Common myeloid progenitor, CD34-positive (primary cell): ENCODE measurements at regions not wholly inside any gene's neighbourhood (a gene's known extent, or its start where the extent isn't known, plus 50 kb on each side); places are given as distances from the start of the nearest gene placed in this dataset.

Source experiments
- CTCF ChIA-PET: fragments of 350-600 bp; sonication (Branson Sonifier 250); formaldehyde crosslinking; loops from one replicate; lab custom pipeline; 2021; ENCODE audit warnings: antibody characterized with exemption; lab: Charles Lee
- POLR2A ChIA-PET: fragments of 350-600 bp; sonication (Branson Sonifier 250); formaldehyde crosslinking; loops from one replicate; lab custom pipeline; 2021; ENCODE audit warnings: antibody characterized with exemption; lab: Charles Lee
- DNase-seq, 3 donors: peaks; one replicate each; pipeline versions ENCODE4 v3.0.0 to v3.0.0-alpha.2; 2013
- H3K27ac ChIP-seq, 2 experiments: 1 replicate in 1 of 2; 2 replicates in 1 of 2; pipeline ENCODE4 v1.7.0; 2013; ENCODE audit warnings: inconsistent platforms in 2 of 2, low read length in 2 of 2, mild to moderate bottlenecking in 2 of 2, low read depth in 1 of 2, moderate library complexity in 1 of 2; ENCODE audit not compliant: severe bottlenecking in 2 of 2, insufficient read depth in 1 of 2, poor library complexity in 1 of 2
- H3K27me3 ChIP-seq, 5 experiments: replicated peaks in 2 of 5; 1 replicate in 3 of 5; 2 replicates in 2 of 5; pipeline versions ENCODE4 v1.6.1 to v1.7.0; 2013; ENCODE audit warnings: low read length in 4 of 5, mild to moderate bottlenecking in 2 of 5, moderate library complexity in 2 of 5, inconsistent platforms in 1 of 5; ENCODE audit not compliant: insufficient read depth in 5 of 5, control insufficient read depth in 4 of 5
- H3K36me3 ChIP-seq, 4 experiments: 1 replicate in 2 of 4; 2 replicates in 2 of 4; pipeline versions ENCODE4 v1.6.1 to v1.7.0; 2013; ENCODE audit warnings: low read length in 3 of 4, control low read depth in 1 of 4, mild to moderate bottlenecking in 1 of 4; ENCODE audit not compliant: control insufficient read depth in 4 of 4, insufficient read depth in 4 of 4
- H3K4me1 ChIP-seq, 4 experiments: 1 replicate in 3 of 4; 2 replicates in 1 of 4; pipeline versions ENCODE4 v1.6.1 to v1.7.1; 2013; ENCODE audit warnings: low read length in 3 of 4, mild to moderate bottlenecking in 3 of 4, control low read depth in 1 of 4, inconsistent platforms in 1 of 4, moderate library complexity in 1 of 4; ENCODE audit not compliant: control insufficient read depth in 4 of 4, insufficient read depth in 4 of 4; ENCODE audit errors: control extremely low read depth in 1 of 4
- H3K4me3 ChIP-seq, 7 experiments: 1 replicate in 4 of 7; 2 replicates in 3 of 7; pipeline versions ENCODE4 v1.5.1 to v1.7.0; 2013; ENCODE audit warnings: mild to moderate bottlenecking in 7 of 7, low read length in 6 of 7, moderate library complexity in 6 of 7, inconsistent platforms in 2 of 7, low read depth in 2 of 7, control low read depth in 1 of 7; ENCODE audit not compliant: insufficient read depth in 4 of 7, control insufficient read depth in 1 of 7; ENCODE audit errors: extremely low read depth in 1 of 7
- H3K9me3 ChIP-seq, 5 experiments: 1 replicate in 4 of 5; 2 replicates in 1 of 5; pipeline versions ENCODE4 v1.6.1 to v1.7.1; 2013; ENCODE audit warnings: low read length in 4 of 5, mild to moderate bottlenecking in 2 of 5, inconsistent platforms in 1 of 5, low read depth in 1 of 5, moderate library complexity in 1 of 5; ENCODE audit not compliant: control insufficient read depth in 4 of 5, insufficient read depth in 2 of 5; ENCODE audit errors: control extremely low read depth in 1 of 5
- WGBS: methylation state at CpG from one replicate; pipeline ENCODE4 v1.1.5; 2013; ENCODE audit not compliant: insufficient coverage; 5-methylcytosine and 5-hydroxymethylcytosine counted together

DNA sequence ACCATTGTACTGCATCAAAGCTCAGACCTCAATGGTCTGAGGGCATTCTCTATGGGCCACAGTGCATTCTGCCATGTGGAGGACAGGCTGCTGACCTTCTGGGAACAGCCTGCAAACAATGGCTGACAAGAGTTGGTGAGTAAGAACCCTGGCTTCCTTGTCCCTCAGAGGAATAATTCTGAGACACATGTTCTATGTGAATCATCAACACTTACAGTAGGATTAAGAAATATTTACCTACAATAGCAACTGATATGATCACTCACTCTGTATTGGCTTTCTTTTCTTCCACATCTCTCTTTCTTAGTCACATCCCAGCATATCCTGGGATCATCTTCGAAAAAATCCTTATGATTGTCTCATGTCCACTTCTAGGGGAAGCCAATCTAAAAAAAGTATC, 306.5 kb upstream of the ITGA1 start:
- CTCF ChIA-PET = no interaction called here
- H3K27me3 ChIP-seq = no peaks in the 10 kb centered on the region
- H3K27ac ChIP-seq = no peak overlapping the region
- no peak for DNase-seq
- no peak overlapping the region for H3K4me3 ChIP-seq
- POLR2A ChIA-PET = no interaction called here
- 100% methylated on average over 1 of the region's 1 CpG for WGBS
- H3K4me1 ChIP-seq = no peaks in the 10 kb centered on the region
- H3K9me3 ChIP-seq = peaks cover 0 to 3% (median 0%) of the 10 kb centered on the region in 5 experiments
- no peaks in the 10 kb centered on the region for H3K36me3 ChIP-seq

DNA sequence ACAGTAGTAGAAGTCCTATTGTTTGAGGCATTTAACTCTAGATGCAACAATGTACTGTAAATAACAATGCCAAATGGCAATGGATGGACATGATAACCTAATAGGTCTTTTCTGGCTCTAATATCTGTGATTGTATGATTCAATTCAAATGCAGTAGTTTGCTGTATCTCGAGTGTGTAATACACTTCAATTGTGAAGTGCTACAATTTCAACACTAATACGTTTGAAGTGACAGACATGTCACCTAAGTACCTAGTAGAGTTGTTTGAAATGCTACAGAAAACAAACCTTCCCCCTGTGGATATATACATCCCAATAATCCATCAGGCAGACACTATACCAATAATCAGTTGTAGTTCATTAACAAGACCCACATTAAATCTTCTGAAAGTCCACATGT, 305.9 kb upstream of the ITGA1 start:
- no CpG with 5 or more reads among the region's 2 CpGs for WGBS
- POLR2A ChIA-PET = no interaction called here

DNA sequence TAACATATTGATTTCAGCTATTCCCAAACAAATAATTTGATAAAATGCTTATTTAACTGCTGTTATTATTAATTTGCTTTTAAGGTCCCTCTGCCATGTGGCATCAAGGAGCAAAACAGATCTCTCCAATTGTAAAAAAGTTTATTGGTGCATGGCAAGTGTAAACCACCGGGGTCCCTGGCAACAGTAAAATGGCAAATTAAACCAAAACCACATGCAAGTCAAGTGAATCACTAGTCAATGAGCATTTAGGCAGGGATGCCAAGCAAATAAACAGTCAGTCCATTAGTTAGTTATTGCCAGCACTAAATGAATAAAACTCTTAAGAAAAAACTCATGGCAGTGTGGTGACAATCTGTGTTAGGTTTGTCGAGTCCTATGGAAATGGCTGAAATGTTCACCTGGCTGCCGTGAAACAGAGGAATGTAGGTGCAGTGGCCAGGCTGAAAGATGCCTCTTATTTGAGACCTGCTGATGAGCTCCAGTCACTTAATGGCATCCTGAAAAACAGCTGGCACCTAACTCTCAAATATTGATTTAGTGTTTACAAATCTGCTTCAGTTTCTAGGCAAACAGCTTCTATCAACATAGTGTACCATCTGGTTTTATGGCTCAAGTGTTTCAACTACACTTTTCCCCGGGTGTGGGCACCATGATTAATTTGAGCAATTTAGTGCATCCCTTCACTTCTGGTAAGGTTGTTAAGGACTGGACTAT, 296.5 kb upstream of the ITGA1 start:
- WGBS = 100% methylated on average over 3 of the region's 4 CpGs
- ChIA-PET POLR2A (no interaction called here), CTCF (no interaction called here)
- no peaks in the 10 kb centered on the region for H3K4me1 ChIP-seq
- H3K27ac ChIP-seq = no peak overlapping the region
- H3K9me3 ChIP-seq = no peaks in the 10 kb centered on the region
- H3K4me3 ChIP-seq = no peak overlapping the region
- H3K27me3 ChIP-seq = no peaks in the 10 kb centered on the region
- DNase-seq = no peak
- H3K36me3 ChIP-seq = no peaks in the 10 kb centered on the region

More for the DNA sequence above, 305.9 kb upstream of the ITGA1 start:
- no peaks in the 10 kb centered on the region for H3K27me3 ChIP-seq
- no peaks in the 10 kb centered on the region for H3K4me1 ChIP-seq
- CTCF ChIA-PET = no interaction called here
- H3K27ac ChIP-seq = no peak overlapping the region
- no peak overlapping the region for H3K4me3 ChIP-seq
- peaks cover 0 to 3% (median 0%) of the 10 kb centered on the region in 5 experiments for H3K9me3 ChIP-seq
- DNase-seq = no peak
- H3K36me3 ChIP-seq = no peaks in the 10 kb centered on the region

DNA sequence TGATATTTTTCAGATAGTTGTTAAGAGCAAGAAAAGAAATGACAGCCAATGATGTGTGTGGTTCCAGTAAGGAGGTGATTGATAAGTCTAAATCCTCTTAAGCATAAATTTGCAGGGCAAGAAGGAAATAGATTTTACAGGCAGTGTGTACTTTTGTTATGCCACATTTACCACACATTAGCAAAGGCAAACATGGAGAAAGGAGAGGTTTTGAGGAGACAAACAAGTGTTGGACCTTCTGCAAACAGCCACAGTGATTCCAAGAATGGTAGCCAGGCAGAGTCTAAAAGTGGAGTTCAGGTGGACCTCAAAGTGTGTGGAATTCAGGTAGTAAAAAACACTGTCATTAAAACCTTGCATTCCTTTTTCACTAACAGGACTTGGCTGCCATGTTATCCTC, 295.9 kb upstream of the ITGA1 start:
- H3K27ac ChIP-seq = no peak overlapping the region
- H3K4me3 ChIP-seq = no peak overlapping the region
- H3K4me1 ChIP-seq = no peaks in the 10 kb centered on the region
- CTCF ChIA-PET = no interaction called here
- POLR2A ChIA-PET = no interaction called here
- H3K36me3 ChIP-seq = no peaks in the 10 kb centered on the region
- no peak for DNase-seq
- H3K9me3 ChIP-seq = no peaks in the 10 kb centered on the region
- H3K27me3 ChIP-seq = no peaks in the 10 kb centered on the region

DNA sequence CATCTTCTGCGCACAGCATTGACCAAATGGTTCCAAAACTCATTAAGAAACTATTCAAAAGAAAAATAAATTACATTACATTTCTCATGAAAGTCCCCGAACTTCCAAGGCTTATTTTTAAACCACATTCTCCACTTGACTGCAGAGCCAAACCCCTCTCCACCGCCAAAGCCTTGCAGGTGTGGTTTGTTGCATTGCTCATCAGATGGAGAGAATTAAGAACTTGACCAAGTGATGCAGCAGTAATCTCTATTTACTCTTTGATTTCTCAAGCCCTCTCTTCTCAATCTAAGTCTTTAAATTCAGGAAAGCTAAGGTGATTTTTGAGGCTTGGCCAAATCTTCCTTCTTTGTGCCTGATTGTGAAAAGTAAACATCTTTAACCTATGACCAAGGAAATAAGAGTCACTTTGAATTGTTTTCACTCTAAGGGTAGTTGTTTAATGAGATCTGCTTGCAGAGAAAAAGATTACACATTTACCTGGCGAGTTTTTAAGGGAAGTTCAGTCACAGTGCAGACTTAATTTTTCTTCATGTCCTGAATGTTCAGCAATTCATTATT, 290.5 kb upstream of the ITGA1 start:
- Histone ChIP-seq H3K4me1 (peaks cover 0 to 12% (median 2%) of the 10 kb centered on the region in 4 experiments), H3K27me3 (no peaks in the 10 kb centered on the region), H3K27ac (no peak overlapping the region), H3K4me3 (no peak overlapping the region), H3K9me3 (no peaks in the 10 kb centered on the region), H3K36me3 (no peaks in the 10 kb centered on the region)
- 89% methylated on average over 3 of the region's 4 CpGs for WGBS
- ChIA-PET POLR2A (no interaction called here), CTCF (no interaction called here)
- no peak for DNase-seq

DNA sequence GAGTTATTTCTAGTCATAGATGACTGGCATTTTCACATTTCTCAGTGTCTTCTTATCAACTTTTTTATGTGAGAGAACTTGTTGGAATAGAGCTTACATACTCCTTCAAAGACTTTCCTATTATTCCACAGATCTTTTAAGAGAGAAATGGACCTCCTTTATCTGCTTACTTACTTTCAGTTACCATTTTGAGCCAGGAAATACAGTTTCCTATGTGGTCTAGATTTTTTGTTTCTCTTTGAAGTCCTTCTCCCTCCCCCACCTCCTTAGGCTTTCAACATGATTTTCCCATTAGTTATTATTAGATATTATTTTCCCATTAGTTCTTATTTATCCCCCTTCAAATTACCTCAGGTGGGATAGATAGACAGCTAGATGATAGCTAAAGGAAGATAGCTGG, 289.1 kb upstream of the ITGA1 start:
- no peaks in the 10 kb centered on the region for H3K9me3 ChIP-seq
- no peaks in the 10 kb centered on the region for H3K36me3 ChIP-seq
- no peaks in the 10 kb centered on the region for H3K27me3 ChIP-seq
- ChIA-PET CTCF (no interaction called here), POLR2A (no interaction called here)
- peaks cover 0 to 12% (median 2%) of the 10 kb centered on the region in 4 experiments for H3K4me1 ChIP-seq
- no peak overlapping the region for H3K4me3 ChIP-seq
- DNase-seq = peak in 1 of 3 donors; percentile 7
- H3K27ac ChIP-seq = no peak overlapping the region

DNA sequence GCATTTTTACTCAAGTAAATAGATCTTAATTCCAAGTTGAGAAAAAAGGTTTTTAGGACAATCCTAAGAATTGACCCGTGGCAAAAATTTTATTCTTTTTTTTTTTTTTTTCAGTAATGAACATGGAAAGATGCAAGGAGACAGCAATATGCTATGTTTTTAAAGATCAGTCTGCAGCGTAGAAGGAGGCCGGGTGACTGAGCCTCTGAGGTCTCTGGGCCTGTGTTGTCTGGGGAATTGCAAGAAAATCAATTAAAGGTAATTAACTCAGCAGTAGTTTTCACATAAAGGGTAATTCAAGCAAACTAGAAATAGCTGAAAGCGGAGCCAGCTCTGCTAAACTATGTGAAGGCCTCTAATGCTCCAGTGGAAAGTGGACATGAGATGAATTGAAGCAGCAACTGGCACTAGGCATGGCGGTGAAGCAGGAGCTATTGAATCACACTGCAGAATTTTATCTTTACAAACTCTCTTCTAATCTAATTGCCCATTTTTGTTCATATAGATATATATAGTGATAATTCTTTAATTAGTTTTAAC, 285.2 kb upstream of the ITGA1 start:
- CTCF ChIA-PET = no interaction called here
- H3K9me3 ChIP-seq = no peaks in the 10 kb centered on the region
- peaks cover 0 to 28% (median 11%) of the 10 kb centered on the region in 4 experiments for H3K4me1 ChIP-seq
- WGBS = 100% methylated on average over 3 of the region's 5 CpGs
- H3K27me3 ChIP-seq = no peaks in the 10 kb centered on the region
- H3K36me3 ChIP-seq = no peaks in the 10 kb centered on the region
- POLR2A ChIA-PET = no interaction called here
- H3K4me3 ChIP-seq = no peak overlapping the region
- DNase-seq = no peak
- no peak overlapping the region for H3K27ac ChIP-seq
